CD4-positive, alpha-beta T cell treated with Interferon alpha-2 for 1 hour (primary cell): ENCODE measurements at regions not wholly inside any gene's neighbourhood (a gene's known extent, or its start where the extent isn't known, plus 50 kb on each side); places are given as distances from the start of the nearest gene placed in this dataset.
"Not testable (repeated sequence)": the region's sequence is repeated elsewhere in the genome, so short reads cannot be mapped to it uniquely, and the experiment has no call there.

Experiments used
- DNase-seq, 2 donors: peaks; one replicate each; pipeline ENCODE4 v3.0.0-alpha.2; 2020 to 2022

DNA sequence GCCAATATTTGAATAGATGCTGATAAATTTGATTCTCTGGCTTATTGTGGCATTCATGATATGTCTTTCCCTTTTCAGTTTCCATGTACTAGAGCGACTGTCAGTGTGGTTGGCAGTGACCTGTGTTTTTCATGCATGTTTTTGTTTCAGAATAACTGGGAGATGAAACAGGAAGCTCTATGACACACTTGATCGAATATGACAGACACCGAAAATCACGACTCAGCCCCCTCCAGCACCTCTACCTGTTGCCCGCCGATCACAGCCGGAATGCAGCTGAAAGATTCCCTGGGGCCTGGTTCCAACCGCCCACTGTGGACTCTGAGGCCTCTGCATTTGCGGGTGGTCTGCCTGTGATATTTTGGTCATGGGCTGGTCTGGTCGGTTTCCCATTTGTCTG is 226.8 kb upstream of the PLGLB2 start:
- DNase-seq, result peak; percentile 62 to 63

DNA sequence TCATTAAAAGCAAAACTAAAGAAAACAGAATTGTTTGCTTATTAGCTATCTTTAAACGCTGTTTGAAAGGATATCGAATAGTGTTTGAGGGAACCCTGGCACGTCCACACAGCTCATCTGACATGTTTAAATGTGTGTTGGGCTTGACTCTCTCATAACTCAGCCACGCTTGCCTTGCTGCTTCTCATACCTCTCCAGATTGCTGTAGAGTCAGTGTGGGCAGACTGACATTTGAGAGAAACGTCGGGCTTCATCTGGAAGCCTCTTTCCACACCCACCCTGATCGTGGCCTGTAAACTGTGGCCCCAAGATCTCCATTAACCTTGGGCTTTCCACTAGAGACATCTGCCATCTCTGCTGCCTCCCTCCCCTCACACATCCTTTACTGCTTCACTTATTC is 226.4 kb upstream of the PLGLB2 start:
- DNase-seq, result peak in 1 of 2 donors; percentile 28

DNA sequence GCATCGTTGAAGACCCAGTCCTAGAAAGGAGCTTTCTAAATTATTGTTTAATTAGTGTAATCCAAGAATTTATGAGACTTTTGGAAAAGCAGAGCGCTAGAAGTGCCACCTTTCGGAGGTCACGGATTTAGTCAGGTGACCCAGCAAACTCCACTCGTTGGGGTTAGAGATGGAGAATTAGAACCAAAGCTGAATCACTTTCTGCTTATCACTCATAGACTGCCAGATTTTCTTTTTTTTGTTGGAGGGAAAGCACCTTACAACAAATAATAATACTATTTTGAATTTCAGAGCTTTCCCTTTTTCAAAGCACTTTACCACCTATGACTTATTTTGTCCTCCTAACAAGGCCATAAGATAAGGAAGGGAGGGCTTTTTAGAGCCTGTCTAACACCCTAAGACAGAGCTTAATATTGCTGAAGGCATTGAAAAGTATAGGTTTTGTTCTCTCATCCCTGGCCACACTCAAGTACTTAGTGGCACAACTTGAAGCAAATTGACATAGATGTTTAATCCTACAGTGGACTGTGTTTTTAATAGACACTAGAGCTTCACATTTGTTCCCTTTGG is 223.2 kb upstream of the PLGLB2 start:
- DNase-seq, result peak in 1 of 2 donors; percentile 40

DNA sequence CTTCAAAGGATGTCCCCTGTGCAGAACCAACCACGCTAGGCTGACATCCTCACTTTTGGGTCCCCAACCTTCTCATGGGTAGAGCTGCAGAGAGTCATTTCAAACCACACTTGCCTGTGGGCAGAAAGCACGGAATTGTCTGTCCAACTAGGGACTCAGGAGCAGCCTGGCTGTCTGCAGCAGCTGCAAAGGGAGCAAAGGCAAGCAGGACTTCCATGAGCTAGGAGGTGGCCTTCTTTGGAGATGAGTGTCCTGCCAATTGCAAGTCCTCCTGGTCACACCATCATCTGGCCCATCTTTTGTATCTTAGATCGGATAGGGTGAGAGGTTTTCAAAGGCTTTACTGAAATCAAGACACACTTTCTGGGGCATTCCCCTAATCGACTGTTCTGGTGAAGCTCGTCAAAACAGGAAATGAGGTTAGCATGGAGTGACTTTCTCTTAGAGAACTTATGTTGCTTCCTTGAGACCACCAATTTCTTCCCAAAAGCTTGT is 222.3 kb upstream of the PLGLB2 start:
- DNase-seq, result peak; percentile 52 to 76

DNA sequence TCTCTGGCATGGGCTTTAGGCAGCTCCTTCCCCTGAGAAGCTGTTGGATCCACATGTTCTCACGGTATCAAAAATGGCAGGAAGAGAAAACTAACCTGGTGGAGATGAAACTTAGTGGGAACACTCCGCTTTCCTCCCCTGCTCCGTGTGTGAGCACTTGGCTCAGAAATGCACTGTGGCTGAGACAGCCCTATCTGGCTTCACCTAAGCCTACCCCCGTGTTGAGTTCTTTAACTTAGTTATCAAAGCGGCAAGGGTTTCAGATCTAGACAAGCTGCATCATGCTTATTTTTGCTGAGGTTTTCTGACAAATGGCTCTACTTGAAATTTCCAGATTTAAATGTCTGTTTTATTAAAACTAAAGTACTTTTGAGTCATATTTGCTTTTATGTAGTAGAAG is 221.6 kb upstream of the PLGLB2 start:
- DNase-seq, result not testable (repeated sequence)

DNA sequence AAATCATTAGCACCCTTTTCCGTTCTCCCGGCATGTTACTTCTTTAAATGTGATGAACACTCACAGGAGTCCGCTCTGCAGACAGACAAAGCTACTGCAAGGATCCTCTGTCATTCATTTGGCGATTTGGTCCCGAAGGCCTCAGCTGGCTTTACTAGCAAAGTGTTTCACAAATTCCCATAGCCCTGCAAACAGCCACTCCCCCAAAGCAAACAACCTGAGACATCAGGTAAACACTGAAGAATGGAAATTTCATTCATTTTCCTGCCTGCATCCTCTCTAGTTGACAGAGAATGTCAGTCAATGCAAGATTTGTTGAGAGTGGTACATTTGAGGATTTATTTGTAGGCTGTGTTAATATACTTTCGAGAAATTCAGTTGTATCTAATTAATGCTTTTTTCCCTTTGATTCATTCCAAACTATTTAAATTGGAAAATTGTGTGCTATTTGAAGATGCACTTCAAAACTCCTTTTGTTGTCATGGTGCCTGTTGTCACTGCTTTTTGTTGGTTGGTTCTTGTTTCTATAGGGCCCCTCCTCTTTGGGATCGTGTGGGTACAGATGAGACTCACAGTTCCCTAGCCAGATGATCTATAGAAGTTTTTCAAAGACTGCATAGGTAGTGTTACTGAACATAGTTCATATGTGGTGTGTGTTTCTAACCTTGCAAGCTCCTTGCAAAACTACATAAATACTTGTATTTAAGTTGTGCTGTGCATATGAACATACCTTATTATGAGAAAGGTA is 215.7 kb upstream of the PLGLB2 start:
- peak in 1 of 2 donors; percentile 33 for DNase-seq

DNA sequence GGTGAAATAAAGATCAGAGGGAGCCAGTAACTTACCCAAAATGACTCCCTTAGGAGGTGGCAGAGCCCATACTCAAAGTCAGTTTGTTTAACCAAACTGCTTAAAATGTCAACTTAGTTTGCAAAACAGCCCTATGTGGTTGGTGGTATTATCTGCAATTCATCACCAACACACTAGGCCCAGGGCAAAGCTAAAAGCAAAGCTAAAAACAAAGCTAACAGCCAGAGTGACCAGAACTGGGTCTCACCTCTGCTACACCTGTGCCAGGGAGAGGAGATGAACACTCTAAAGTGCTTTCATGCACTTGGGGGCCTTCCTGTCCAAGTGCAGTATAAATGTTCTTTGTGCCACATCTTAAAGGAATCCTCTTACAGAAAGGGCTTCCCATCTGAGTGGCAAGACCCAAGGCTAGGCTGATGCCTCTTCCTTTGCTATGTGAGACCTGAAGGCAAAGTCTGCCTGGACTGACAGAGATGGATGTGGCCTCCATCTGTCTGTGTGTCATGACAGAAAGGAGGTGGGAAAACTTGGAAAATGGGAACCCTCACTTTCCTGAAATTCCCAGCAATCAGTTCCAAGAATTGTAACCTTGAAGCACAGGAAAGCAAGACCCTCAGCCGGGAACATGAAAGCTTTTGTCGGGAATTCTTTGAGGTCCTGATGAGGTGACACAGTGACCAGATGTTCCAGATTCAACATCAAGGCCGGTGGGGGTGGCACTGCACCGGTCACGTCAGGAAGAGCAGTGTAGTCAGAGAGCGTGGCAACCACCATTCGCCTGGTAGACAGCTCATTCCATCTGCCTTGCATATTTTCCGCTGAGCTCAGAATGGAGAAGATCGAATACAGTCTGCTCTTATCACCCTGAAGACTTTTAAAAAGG is 214.3 kb upstream of the PLGLB2 start:
- DNase-seq, result not testable (repeated sequence)

DNA sequence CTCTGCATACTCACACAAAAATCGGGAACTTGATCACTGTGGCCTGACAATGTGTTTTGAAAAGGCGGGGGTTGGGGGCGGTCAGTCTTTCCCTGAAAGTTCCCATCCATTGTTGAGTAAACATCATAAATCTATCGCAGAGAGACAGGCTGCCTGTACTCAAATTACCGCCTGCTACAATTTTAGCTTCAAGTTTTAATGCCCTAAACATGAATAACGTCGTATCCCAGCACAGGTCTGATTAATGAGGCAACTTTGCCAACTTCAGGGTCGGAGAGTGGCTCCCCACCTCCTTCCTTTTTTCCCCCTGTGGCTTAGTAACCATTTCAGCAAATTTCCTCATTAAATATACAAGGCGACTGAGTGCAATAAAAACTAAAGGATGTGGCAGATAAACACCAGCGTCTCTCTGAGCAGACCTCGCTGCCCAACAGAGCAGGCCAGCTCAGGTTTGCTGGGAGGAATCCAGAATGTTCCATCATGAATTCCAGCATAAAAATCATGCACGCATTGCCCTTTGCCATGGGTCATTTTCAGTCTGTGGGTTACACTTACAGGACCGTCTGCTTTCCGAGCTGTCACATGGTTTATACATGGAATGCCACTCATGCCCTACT is 213.5 kb upstream of the PLGLB2 start:
- not testable (repeated sequence) for DNase-seq

DNA sequence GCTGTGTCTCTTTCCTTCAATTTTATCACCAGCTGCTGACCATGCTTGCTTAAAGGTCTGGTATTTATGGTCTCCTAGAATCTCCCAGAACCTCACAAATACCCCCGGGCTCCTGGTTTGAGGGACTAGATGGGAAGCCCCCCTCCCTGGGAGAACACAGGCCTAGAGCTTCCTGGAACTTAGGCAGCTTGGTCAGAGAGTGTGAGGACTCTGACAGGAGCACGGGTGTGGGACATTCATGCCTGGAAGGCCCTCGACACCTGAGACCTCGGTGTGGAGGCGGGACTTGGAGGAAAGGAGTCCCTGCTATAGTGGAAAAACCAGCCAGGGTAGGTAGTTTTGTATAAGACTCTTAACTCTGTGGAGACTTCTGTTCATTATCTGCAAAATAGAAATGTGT is 211.5 kb upstream of the PLGLB2 start:
- DNase-seq, result not testable (repeated sequence)

DNA sequence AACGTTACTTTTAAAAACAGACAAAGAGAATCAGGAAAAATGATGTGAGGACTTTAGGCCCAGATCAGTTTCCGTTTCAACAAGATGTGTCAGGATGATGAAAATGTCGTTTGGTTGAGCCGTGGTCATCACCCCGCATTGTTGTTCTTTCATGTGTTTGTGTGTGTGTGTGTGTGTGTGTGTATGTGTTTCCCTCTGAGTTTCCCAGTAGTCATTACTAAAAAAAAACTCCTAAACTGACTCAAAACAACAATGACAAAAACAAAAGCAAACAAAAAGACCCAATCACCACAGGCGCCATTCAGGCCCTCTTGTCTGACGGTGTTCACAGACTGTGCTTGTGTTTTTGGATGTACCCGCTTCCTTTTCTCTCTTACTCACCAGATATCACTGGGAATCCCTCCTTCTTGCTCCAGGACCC is 210.6 kb upstream of the PLGLB2 start:
- peak in 1 of 2 donors; percentile 60 for DNase-seq

DNA sequence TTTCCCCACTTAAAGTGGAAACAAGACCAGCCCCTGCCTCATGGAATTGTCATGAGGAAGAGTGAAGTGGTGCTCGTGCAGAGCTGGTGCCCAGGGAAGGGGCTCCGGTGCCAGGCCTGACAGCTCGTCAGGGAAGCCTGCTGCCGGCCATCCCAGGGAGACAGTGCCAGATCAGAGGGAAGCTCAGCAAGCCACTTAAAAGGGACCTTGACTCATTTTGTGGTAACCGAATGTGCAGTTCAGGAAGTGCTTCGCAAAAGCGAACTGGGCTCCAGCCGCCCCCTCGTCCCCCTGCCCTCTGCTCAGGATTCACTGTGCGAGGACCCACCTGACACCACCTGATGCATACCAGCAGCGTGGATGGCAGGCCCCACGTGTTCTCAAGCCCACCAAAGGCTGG is 209.6 kb upstream of the PLGLB2 start:
- DNase-seq, result not testable (repeated sequence)

DNA sequence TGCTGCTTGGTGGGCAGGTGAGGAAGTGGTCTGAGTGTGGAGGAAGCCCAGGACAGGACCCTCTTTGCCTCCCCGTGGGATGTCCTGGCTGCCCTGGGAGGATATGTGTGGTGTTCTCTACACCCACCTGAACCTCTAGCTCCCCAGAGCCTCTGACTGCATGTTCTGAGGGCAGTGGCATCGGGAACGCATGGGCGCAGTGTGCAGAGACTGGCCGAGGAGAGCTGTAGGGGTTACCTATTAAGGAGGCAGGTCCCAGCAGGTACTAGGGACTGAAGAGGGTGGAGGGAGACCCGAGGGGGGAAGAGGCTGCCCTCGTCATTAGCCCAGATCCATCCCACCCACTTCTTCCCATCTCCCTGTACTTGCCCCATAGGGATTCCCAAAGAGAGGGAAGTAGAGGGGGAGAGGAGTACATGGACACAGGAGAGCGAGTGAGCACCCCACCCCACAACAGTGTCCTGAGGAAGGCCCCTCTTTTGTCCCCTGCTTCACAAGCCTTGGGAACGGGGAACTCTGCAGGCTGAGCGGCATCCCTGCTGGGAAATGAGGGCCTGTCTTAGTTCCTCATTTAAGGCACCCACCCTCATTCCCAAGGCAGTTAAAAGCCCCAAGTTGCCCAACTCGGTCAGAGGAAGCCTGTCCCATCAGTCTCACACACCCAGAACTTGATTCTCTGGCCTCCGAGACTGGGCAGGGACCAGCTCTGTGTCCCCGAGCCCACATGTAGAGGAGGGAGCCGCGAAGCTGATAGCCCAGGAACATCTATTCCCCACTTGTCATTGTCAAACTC is 208.5 kb upstream of the PLGLB2 start:
- not testable (repeated sequence) for DNase-seq

DNA sequence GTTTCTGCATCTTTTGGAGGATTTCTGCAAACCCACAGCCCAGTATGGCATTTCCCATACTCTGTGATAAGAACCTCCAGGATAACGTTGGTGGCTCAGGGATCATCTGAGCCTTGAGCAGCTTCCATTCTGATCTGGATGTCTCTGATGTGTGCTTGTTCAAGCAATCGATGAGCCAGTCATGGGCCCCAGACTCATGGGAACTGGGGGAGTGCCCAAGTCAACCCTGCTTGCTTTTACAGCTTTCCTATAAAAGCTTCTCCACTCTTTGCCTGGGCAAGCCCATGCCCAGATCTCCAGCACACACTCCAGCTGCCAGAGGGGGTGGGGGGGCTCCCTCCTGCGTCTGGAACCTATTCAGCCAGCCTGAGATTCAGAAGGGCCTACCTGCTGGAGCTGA is 207.6 kb upstream of the PLGLB2 start:
- DNase-seq, result not testable (repeated sequence)

DNA sequence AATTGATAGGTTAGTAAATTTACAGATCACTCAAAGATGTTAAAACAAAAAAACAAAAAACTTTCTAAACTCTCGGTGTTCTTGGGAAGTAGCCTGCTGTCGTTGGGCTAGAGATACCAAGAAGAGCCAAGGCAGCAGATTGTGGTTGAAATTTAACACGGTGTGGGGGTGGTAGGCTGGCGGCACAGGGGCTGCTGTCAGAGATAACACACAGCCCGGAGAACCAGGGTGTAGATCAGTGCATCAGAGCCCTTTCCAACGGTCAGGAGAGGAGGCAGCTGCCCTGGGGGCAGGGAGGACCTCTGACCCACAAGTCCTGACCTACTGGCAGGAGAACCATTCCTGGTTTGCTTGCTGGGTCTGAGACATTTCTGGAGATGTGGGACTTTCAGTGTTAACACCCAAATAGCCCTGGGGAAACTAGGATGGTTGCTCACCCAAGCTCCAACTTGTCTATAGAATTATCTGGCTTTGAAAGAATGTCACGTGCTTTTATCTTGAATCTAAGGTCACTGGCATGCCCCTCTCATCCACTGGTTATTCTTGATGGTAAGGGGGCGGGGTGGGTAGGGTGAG is 205.2 kb upstream of the PLGLB2 start:
- DNase-seq, result peak in 1 of 2 donors; percentile 29

DNA sequence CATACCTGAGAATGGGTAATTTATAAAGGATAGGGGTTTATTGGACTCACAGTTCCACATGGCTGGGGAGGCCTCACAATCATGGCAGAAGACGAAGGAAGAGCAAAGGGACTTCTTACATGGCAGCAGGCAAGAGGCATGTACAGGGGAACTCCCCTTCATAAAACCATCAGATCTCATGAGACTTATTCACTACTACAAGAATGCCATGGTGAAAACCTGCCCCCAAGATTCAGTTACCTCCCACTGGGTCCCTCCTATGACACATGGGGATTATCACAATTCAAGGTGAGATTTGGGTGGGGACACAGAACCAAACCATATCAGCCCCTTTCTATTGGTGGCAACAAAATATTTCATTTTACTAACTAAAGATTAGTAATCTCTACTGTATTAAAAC is 204.1 kb upstream of the PLGLB2 start:
- not testable (repeated sequence) for DNase-seq

DNA sequence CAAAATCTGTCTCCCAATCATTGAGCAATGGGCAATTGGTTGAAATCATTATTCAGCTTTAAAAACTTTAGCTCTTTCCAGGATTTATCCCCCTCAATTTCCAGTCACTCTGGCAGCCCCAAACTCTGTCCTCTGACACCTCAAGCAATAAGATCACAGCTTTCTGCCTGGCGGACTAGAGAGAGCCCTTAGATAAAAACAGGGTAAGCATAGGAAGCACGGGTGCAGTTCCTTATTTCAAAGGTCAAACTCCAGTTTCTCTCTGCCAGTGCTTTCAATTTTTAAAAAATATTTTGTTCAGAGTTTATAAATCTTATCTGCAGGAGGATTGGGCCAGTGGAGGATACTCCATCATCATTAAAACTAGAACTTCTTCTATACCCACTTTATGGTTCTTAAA is 200.8 kb upstream of the PLGLB2 start:
- DNase-seq, result not testable (repeated sequence)

DNA sequence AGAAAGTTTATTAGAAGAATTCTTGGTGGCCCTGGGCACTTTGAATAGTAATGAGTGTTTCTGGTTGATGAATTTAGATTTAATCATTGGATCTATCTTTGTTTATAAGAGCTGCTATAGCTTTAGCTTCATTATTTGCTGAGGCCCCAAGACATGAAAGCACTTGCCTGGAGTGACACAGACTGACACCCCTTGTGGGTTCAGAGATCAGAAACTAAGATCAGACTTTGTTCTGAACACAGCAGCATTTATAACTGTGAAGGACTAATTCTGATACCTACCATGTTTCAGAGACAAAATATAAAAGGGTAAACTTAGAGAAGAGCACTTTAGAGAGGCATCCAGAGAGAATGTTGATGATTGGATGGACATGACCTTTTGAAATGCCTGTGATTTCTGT is 199.9 kb upstream of the PLGLB2 start:
- not testable (repeated sequence) for DNase-seq

DNA sequence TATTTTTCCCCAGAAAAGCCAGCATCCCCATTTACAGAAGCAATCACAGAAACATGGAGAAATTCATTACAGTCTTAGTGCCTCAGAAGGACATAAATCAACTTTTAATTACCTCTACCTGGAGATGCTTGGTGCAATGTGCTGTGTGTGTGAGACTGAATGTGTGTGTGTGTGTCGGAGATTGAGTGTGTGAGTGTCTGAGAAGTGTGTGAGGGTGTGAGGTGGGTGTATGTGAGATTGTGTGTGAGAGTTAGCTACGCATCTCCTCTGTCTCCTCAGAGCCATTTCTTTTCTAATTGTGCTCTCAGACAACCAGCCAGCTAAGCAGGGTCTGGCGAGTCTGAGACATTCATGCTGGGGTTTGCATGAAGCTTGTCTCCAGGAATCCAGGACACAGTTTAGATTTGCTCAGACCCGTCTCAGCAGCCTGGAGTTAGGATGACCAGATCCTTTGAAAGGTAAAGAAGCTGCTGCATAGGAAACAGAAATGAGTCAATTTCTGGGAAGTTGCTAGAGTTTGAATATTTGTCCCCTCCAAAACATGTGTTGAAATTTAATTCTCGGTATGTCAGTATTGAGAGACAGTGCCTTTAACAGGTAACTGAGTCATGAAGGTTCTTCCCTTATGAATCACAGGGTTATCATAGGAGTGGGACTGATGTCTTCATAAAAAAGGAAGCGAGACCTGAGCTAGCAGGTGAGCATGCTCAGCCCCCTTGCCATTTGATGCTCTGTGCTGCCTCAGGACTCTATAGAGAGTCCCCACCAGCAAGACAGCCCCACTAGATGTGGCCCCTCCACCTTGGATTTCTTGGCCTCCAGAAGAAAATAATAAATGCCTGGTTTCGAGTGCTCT is 199.0 kb upstream of the PLGLB2 start:
- not testable (repeated sequence) for DNase-seq

DNA sequence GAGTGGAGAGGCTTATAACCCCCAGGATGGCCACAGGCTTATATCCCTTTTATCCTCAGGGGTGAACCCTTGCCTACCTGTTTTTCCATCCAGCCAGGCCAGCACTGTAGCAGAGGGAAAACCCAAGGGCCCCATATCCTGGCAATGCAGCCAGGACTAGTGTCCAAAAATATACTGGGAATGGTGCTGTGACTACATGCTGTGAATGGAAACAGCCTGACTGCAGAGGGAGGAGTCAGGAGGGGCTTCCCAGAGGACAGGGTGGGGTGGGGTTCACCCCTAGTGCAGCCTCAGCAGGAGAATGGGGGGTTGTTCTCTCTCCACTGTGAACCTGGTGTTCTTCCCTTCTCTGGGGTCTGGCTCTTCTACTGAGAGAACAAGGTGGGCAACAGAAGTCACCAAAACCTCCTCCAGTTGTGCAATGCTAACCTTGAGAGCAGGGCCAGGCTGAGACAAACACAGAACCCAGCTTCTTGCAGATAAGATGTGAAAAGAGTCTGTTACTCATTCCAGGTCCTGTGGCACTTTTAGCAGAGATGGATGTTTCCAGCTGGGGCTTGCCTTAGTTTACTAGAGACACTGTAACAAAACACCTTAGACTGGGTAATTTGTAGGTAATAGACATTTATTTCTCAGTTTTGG is 198.2 kb upstream of the PLGLB2 start:
- DNase-seq, result not testable (repeated sequence)

DNA sequence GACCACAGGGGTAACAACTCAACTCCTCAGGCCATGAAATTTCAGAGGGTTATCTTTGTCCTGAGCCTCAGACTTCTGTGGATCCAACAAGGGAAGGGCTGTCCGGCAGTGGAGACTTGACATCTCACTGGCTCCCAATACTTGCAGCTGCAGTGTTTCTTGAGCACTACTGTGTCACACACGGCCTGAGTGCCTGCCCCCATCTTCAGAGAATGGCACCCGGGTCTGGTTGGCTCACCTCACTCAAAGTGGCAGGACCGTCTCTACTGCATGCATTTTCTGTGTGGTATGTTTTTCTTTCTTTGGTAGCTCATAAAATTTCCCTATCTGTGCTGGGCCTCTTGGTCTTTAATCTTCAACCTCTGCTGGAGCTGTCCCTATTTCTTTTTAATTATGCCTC is 193.2 kb upstream of the PLGLB2 start:
- DNase-seq, result not testable (repeated sequence)
